Adrenal gland (tissue), 9 donors: ENCODE measurements at regions not wholly inside any gene's neighbourhood (a gene's known extent, or its start where the extent isn't known, plus 50 kb on each side); places are given as distances from the start of the nearest gene placed in this dataset.

Experiments
- DNase-seq, 7 donors: peaks; one replicate each; pipeline ENCODE4 v3.0.0-alpha.2; 2019 to 2020
- H3K27ac ChIP-seq, 5 donors: fragments of 200-600 bp; sonication (generic) in 4 of 5; 1 replicate in 3 of 5; 2 replicates in 2 of 5; pipeline versions ENCODE4 v1.5.1 to v1.8.0; 2016 to 2020; ENCODE audit warnings: mild to moderate bottlenecking in 1 of 5
- H3K27me3 ChIP-seq: fragments of 200-600 bp; 2 replicates; pipeline ENCODE4 v1.8.0; 2021
- H3K36me3 ChIP-seq, 2 donors: fragments of 200-600 bp; replicated peaks in 1 of 2; 1 replicate in 1 of 2; 2 replicates in 1 of 2; pipeline versions ENCODE4 v1.5.1 to v1.8.0; 2018 to 2022
- H3K4me1 ChIP-seq, 2 donors: fragments of 200-600 bp; replicated peaks in 1 of 2; 1 replicate in 1 of 2; 2 replicates in 1 of 2; pipeline versions ENCODE4 v1.5.1 to v1.8.0; 2018 to 2021
- H3K4me3 ChIP-seq, 4 donors: fragments of 200-600 bp; sonication (generic) in 3 of 4; one replicate each; pipeline ENCODE4 v1.5.1; 2016 to 2018
- H3K9me3 ChIP-seq, 3 donors: fragments of 200-600 bp; sonication (generic) in 1 of 3; replicated peaks in 1 of 3; 1 replicate in 2 of 3; 2 replicates in 1 of 3; pipeline versions ENCODE4 v1.5.1 to v1.8.0; 2016 to 2021
- POLR2A ChIP-seq, 2 donors: fragments of 450-650 bp; IDR thresholded peaks; one replicate each; pipeline ENCODE4 v1.6.1; 2017; ENCODE audit warnings: antibody characterized with exemption in 2 of 2, mild to moderate bottlenecking in 2 of 2, moderate library complexity in 1 of 2
- WGBS, 4 donors: extraction: QIAGEN DNeasy Blood & Tissue Kit in 2 of 4; methylation state at CpG; one replicate each; pipeline versions ENCODE4 v1.1.5 to v1.1.7; 2013 to 2017; 5-methylcytosine and 5-hydroxymethylcytosine counted together
- intact Hi-C, 2 donors: fragments of 100-400 bp; cut with DNase I; formaldehyde crosslinking; loops; one replicate each; pipeline versions ENCODE4 v1.14.1 to v1.15.0; 2022 to 2023
- TF ChIP-seq, protein P1 (sequence below), 6 experiments: fragments of 450-650 bp in 4 of 6; fragments of 200-600 bp in 2 of 6; sonication (generic) in 1 of 6; IDR thresholded peaks; 1 replicate in 5 of 6; 2 replicates in 1 of 6; pipeline versions ENCODE4 v1.5.1 to v1.8.0; 2016 to 2021; ENCODE audit warnings: antibody characterized with exemption in 6 of 6, mild to moderate bottlenecking in 2 of 6, moderate library complexity in 1 of 6
- donor health status: healthy with polysubstance abuse.
- donor health status: Bipolar disorder and iron deficiency.
- donor health status: DM: yes; HTN: yes; CAD: no.
- donor health status: DM: no; HTN: no; CAD: no.
- donor health status: DM: no; HTN: no; CAD: no.

DNA sequence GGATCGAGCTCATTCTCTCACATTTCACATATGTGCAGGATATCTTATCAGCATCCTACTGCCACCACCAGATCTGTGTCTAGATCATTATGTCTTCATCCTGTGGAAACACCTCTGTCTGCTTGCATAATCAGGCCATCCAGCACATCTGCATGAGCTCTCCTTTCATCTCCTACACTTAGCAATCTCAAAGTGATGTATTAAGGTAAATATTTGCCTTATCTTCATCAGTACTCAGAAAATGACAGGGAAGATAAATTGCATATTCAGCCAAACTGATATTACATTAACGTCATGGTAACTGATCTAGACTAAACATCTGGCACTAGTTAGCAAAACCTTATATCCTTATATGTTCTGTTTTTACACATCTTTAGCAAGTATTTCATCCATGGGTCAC, 207.3 kb upstream of the PABPC4L start:
- Histone ChIP-seq H3K4me3 (no peak overlapping the region), H3K9me3 (no peaks in the 10 kb centered on the region), H3K27me3 (no peaks in the 10 kb centered on the region), H3K36me3 (no peaks in the 10 kb centered on the region), H3K27ac (no peak overlapping the region), H3K4me1 (no peaks in the 10 kb centered on the region)
- intact Hi-C loops: no loop called here
- 45 to 49% (median 46%) methylated on average over 2 of the region's 2 CpGs for WGBS, 4 donors
- TF ChIP-seq, protein P1, sequence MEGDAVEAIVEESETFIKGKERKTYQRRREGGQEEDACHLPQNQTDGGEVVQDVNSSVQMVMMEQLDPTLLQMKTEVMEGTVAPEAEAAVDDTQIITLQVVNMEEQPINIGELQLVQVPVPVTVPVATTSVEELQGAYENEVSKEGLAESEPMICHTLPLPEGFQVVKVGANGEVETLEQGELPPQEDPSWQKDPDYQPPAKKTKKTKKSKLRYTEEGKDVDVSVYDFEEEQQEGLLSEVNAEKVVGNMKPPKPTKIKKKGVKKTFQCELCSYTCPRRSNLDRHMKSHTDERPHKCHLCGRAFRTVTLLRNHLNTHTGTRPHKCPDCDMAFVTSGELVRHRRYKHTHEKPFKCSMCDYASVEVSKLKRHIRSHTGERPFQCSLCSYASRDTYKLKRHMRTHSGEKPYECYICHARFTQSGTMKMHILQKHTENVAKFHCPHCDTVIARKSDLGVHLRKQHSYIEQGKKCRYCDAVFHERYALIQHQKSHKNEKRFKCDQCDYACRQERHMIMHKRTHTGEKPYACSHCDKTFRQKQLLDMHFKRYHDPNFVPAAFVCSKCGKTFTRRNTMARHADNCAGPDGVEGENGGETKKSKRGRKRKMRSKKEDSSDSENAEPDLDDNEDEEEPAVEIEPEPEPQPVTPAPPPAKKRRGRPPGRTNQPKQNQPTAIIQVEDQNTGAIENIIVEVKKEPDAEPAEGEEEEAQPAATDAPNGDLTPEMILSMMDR (IDR thresholded peaks at IDR 0.05): no peak
- no peak for TF ChIP-seq POLR2A (IDR thresholded peaks at IDR 0.05)
- DNase-seq: no peak

DNA sequence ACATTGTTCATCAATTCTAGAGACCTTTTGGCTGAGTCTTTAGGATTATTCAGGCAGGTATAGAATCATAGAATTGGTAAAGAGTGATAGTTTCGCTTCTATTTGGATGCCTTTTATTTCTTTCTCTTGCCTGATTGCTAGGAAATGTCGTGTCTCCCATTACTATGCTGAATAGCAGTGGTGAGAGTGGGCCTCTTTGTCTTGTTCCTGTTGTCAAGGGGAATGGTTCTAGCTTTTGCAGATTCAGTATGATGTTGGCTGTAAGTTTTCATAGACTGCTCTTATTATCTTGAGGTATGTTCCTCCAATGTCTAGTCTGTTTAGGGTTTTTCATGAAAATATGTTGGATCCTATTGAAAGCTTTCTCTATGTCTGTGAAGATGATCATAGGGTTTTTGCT, 200.2 kb upstream of the PABPC4L start:
- Histone ChIP-seq H3K4me1 (no peaks in the 10 kb centered on the region), H3K4me3 (no peak overlapping the region), H3K9me3 (no peaks in the 10 kb centered on the region), H3K36me3 (no peaks in the 10 kb centered on the region), H3K27ac (no peak overlapping the region), H3K27me3 (no peaks in the 10 kb centered on the region)
- 56 to 74% (median 62%) methylated on average over 2 of the region's 2 CpGs for WGBS, 4 donors
- no peak for DNase-seq
- intact Hi-C loops: no loop called here
- TF ChIP-seq, protein P1 (IDR thresholded peaks at IDR 0.05): no peak
- no peak for TF ChIP-seq POLR2A (IDR thresholded peaks at IDR 0.05)

GRCh38 chr4:134393592-134393991, 192.0 kb upstream of the PABPC4L start:
- H3K4me3 ChIP-seq: no peak overlapping the region
- H3K36me3 ChIP-seq: no peaks in the 10 kb centered on the region
- no peaks in the 10 kb centered on the region for H3K27me3 ChIP-seq
- H3K4me1 ChIP-seq: no peaks in the 10 kb centered on the region
- 85 to 88% (median 86%) methylated on average over 2 of the region's 2 CpGs for WGBS, 4 donors
- H3K27ac ChIP-seq: no peak overlapping the region
- intact Hi-C loops: no loop called here
- no peaks in the 10 kb centered on the region for H3K9me3 ChIP-seq
- DNase-seq: no peak
- TF ChIP-seq POLR2A (IDR thresholded peaks at IDR 0.05): no peak
- TF ChIP-seq, protein P1 (IDR thresholded peaks at IDR 0.05): no peak

DNA sequence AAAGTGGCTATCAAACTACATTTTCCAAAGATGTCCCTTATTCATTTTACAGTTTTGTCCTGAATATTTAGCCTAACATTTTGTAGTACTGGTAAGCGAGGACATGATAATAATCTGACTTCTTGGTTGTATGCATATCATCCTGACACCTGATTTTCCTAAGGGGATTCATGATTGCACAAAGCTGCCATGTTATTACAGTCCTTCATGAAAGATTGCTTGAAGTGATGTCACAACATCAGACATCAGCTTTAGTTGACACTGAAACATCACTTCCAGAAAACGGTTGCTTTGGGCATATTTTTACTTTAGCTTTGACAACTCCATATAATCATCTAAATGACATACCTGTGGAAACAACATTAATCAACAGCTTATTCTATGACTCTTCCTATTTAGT, 188.7 kb upstream of the PABPC4L start:
- Histone ChIP-seq H3K27me3 (no peaks in the 10 kb centered on the region), H3K4me1 (no peaks in the 10 kb centered on the region), H3K9me3 (no peaks in the 10 kb centered on the region), H3K27ac (no peak overlapping the region), H3K36me3 (no peaks in the 10 kb centered on the region), H3K4me3 (no peak overlapping the region)
- no peak for DNase-seq
- no peak for TF ChIP-seq POLR2A (IDR thresholded peaks at IDR 0.05)
- TF ChIP-seq, protein P1 (IDR thresholded peaks at IDR 0.05): no peak
- WGBS, 4 donors: 46 to 55% (median 50%) methylated on average over 2 of the region's 2 CpGs
- intact Hi-C loops: no loop called here
